Middle frontal gyrus (tissue), 1 donor: ENCODE measurements at regions not wholly inside any gene's neighbourhood (a gene's known extent, or its start where the extent isn't known, plus 50 kb on each side); places are given as distances from the start of the nearest gene placed in this dataset.

Source experiments
- DNase-seq: peaks from one replicate; pipeline ENCODE4 v3.0.0-alpha.2; 2015; ENCODE audit warnings: low spot score; ENCODE audit errors: extremely low spot score

- DNase-seq, result no peak
Measured at GRCh38 chr1:4307911-4308545, 346.4 kb upstream of the AJAP1 start.

GRCh38 chr1:4308806-4309205 lies 345.6 kb upstream of the AJAP1 start:
- no peak for DNase-seq

- no peak for DNase-seq
Measured at GRCh38 chr1:4309676-4310320, 344.6 kb upstream of the AJAP1 start.

- DNase-seq, result no peak
Measured at GRCh38 chr1:4310396-4310923, 343.9 kb upstream of the AJAP1 start.

GRCh38 chr1:4312024-4312423 lies 342.4 kb upstream of the AJAP1 start:
- DNase-seq, result no peak

GRCh38 chr1:4315202-4315601 lies 339.2 kb upstream of the AJAP1 start:
- DNase-seq, result no peak

- DNase-seq, result no peak
Measured at GRCh38 chr1:4317207-4317606, 337.2 kb upstream of the AJAP1 start.

GRCh38 chr1:4318720-4319119 lies 335.7 kb upstream of the AJAP1 start:
- DNase-seq, result no peak

- no peak for DNase-seq
Measured at GRCh38 chr1:4319496-4319895, 334.9 kb upstream of the AJAP1 start.

- DNase-seq, result no peak
Measured at GRCh38 chr1:4322881-4323280, 331.5 kb upstream of the AJAP1 start.

- no peak for DNase-seq
Measured at GRCh38 chr1:4323309-4323708, 331.1 kb upstream of the AJAP1 start.

GRCh38 chr1:4324525-4324924 lies 329.9 kb upstream of the AJAP1 start:
- no peak for DNase-seq

- DNase-seq, result no peak
Measured at GRCh38 chr1:4327142-4327541, 327.3 kb upstream of the AJAP1 start.

GRCh38 chr1:4328402-4329071 lies 325.9 kb upstream of the AJAP1 start:
- DNase-seq, result no peak

GRCh38 chr1:4330805-4331766 lies 323.3 kb upstream of the AJAP1 start:
- DNase-seq, result no peak

- DNase-seq, result no peak
Measured at GRCh38 chr1:4331767-4332163, 322.6 kb upstream of the AJAP1 start.

- no peak for DNase-seq
Measured at GRCh38 chr1:4336507-4336906, 317.9 kb upstream of the AJAP1 start.

- DNase-seq, result no peak
Measured at GRCh38 chr1:4341421-4341820, 313.0 kb upstream of the AJAP1 start.

GRCh38 chr1:4344065-4344732 lies 310.2 kb upstream of the AJAP1 start:
- DNase-seq, result no peak

- DNase-seq, result no peak
Measured at GRCh38 chr1:4345094-4345493, 309.3 kb upstream of the AJAP1 start.

- DNase-seq, result no peak
Measured at GRCh38 chr1:4346131-4346530, 308.3 kb upstream of the AJAP1 start.
